SH-SY5Y (cell line): ENCODE measurements at regions not wholly inside any gene's neighbourhood (a gene's known extent, or its start where the extent isn't known, plus 50 kb on each side); places are given as distances from the start of the nearest gene placed in this dataset.

Experiments used
- GATA2 ChIP-seq: IDR thresholded peaks from 2 replicates; pipeline ENCODE4 v1.6.1; 2011; ENCODE audit warnings: mild to moderate bottlenecking, low read depth, low read length
- GATA3 ChIP-seq: IDR thresholded peaks from 2 replicates; pipeline ENCODE4 v1.6.1; 2011; ENCODE audit warnings: low read depth, mild to moderate bottlenecking, low read length, moderate library complexity

GRCh38 chr18:40676668-40677067 is 1278.4 kb upstream of the PIK3C3 start:
- TF ChIP-seq GATA2 (no peak), GATA3 (no peak)
